ENCODE measurements at regions not wholly inside any gene's neighbourhood (a gene's known extent, or its start where the extent isn't known, plus 50 kb on each side); places are given as distances from the start of the nearest gene placed in this dataset.

- Histone ChIP-seq H3K9me3 (ENCODE audit: control insufficient read depth, insufficient read depth, low read depth, low read length) (no peaks in the 10 kb centered on the region), H3K36me3 (ENCODE audit: control insufficient read depth, insufficient read depth, low read length) (no peaks in the 10 kb centered on the region), H3K4me1 (ENCODE audit: control insufficient read depth, insufficient read depth, low read length) (no peaks in the 10 kb centered on the region), H3K4me3 (ENCODE audit: low read depth in 2 of 2, low read length in 2 of 2) (no peak overlapping the region), H3K27ac (ENCODE audit: low read length) (no peak overlapping the region), H3K27me3 (ENCODE audit: control insufficient read depth, insufficient read depth, low read length) (no peaks in the 10 kb centered on the region)
- in situ Hi-C loops (cut with HindIII; ENCODE audit: low pct_unique_long_range_greater_than_20kb, low sequenced_read_pairs): no loop called here
- no TSS peak for BruUV-seq (replicated peaks)
- intact Hi-C loops (cut with micrococcal nuclease; ENCODE audit: unreplicated experiment): no loop called here
- ATAC-seq (no peak), DNase-seq (ENCODE audit: low read depth, low spot score) (no peak)
- ChIA-PET CTCF (no interaction called here), POLR2A (no interaction called here)
- TF ChIP-seq REST (IDR thresholded peaks at IDR 0.05; ENCODE audit: insufficient read depth in 1 of 2, low read depth in 2 of 2, low read length in 1 of 2): no peak
- no peak for TF ChIP-seq CTCF (IDR thresholded peaks at IDR 0.05)
- no peak for TF ChIP-seq POLR2AphosphoS5 (IDR thresholded peaks at IDR 0.05; ENCODE audit: low read depth, low read length)
Measured at GRCh38 chr11:38784164-38784563, 2186.1 kb upstream of the RAG2 start.

GRCh38 chr11:38766796-38767195 lies 2168.8 kb upstream of the RAG2 start:
- H3K36me3 ChIP-seq (ENCODE audit: control insufficient read depth, insufficient read depth, low read length): no peaks in the 10 kb centered on the region
- DNase-seq (ENCODE audit: low read depth, low spot score) (no peak), ATAC-seq (no peak)
- intact Hi-C loops (cut with micrococcal nuclease; ENCODE audit: unreplicated experiment): no loop called here
- CTCF ChIA-PET: no interaction called here
- no TSS peak for BruUV-seq (replicated peaks)
- H3K4me3 ChIP-seq (ENCODE audit: low read depth in 2 of 2, low read length in 2 of 2): no peak overlapping the region
- POLR2A ChIA-PET: no interaction called here
- H3K4me1 ChIP-seq (ENCODE audit: control insufficient read depth, insufficient read depth, low read length): no peaks in the 10 kb centered on the region
- no peak overlapping the region for H3K27ac ChIP-seq (ENCODE audit: low read length)
- H3K27me3 ChIP-seq (ENCODE audit: control insufficient read depth, insufficient read depth, low read length): no peaks in the 10 kb centered on the region
- H3K9me3 ChIP-seq (ENCODE audit: control insufficient read depth, insufficient read depth, low read depth, low read length): no peaks in the 10 kb centered on the region
- TF ChIP-seq TCF7L2 (IDR thresholded peaks at IDR 0.05; ENCODE audit: low read depth, low read length) (no peak), CTCF (IDR thresholded peaks at IDR 0.05) (no peak), SIN3A (IDR thresholded peaks at IDR 0.05; ENCODE audit: borderline replicate concordance, insufficient read depth, low read depth, low read length) (no peak), POLR2AphosphoS5 (IDR thresholded peaks at IDR 0.05; ENCODE audit: low read depth, low read length) (no peak), REST (IDR thresholded peaks at IDR 0.05; ENCODE audit: insufficient read depth in 1 of 2, low read depth in 2 of 2, low read length in 1 of 2) (no peak)
- in situ Hi-C loops (cut with HindIII; ENCODE audit: low pct_unique_long_range_greater_than_20kb, low sequenced_read_pairs): no loop called here

All from Panc1 (cell line).